ENCODE measurements at regions not wholly inside any gene's neighbourhood (a gene's known extent, or its start where the extent isn't known, plus 50 kb on each side); places are given as distances from the start of the nearest gene placed in this dataset.

- no peaks in the 10 kb centered on the region for H3K79me1 ChIP-seq (ENCODE audit: low read depth, low read length)
- no peak overlapping the region for H3K27ac ChIP-seq (replicated peaks; ENCODE audit: low read length)
- H2BK5ac ChIP-seq (ENCODE audit: low read length) = no peak overlapping the region
- H3K4ac ChIP-seq (ENCODE audit: low read length) = no peak overlapping the region
- no peaks in the 10 kb centered on the region for H3K4me1 ChIP-seq (ENCODE audit: control insufficient read depth in 2 of 2, insufficient read depth in 1 of 2, low read depth in 1 of 2, low read length in 2 of 2)
- no peak overlapping the region for H2BK12ac ChIP-seq (ENCODE audit: low read length)
- no CpG with 5 or more reads among the region's 5 CpGs for WGBS, 2 donors (ENCODE audit: extremely low coverage in 2 of 2, insufficient read length in 2 of 2, insufficient replicate concordance in 1 of 2)
- no peak overlapping the region for H2BK120ac ChIP-seq (ENCODE audit: low read depth, low read length)
- H3K14ac ChIP-seq (ENCODE audit: low read length) = no peak overlapping the region
- H3K4me3 ChIP-seq (ENCODE audit: low read length in 2 of 2) = no peak overlapping the region
- H3K23ac ChIP-seq (ENCODE audit: low read depth, low read length, poor library complexity) = no peak overlapping the region
- H3K18ac ChIP-seq (ENCODE audit: low read length) = no peak overlapping the region
- no peak overlapping the region for H2BK15ac ChIP-seq (ENCODE audit: low read length)
- no peak overlapping the region for H2AK5ac ChIP-seq (ENCODE audit: low read depth, low read length)
- no peaks in the 10 kb centered on the region for H3K27me3 ChIP-seq (ENCODE audit: control insufficient read depth in 3 of 3, insufficient read depth in 3 of 3, low read depth in 1 of 3, low read length in 3 of 3)
- H3K4me2 ChIP-seq (ENCODE audit: insufficient read depth, low read length, poor library complexity, severe bottlenecking) = no peak overlapping the region
- DNase-seq (ENCODE audit: low spot score) = no peak
- H3K9ac ChIP-seq (ENCODE audit: low read depth, low read length, poor library complexity) = no peak overlapping the region
- H4K8ac ChIP-seq (ENCODE audit: low read depth, low read length) = no peak overlapping the region
- H3K36me3 ChIP-seq (replicated peaks in 1 of 2; ENCODE audit: control insufficient read depth in 2 of 2, insufficient read depth in 2 of 2, low read length in 2 of 2) = no peaks in the 10 kb centered on the region
- H3K9me3 ChIP-seq (replicated peaks in 1 of 2; ENCODE audit: control insufficient read depth in 2 of 2, insufficient read depth in 1 of 2, low read depth in 1 of 2, low read length in 2 of 2) = no peaks in the 10 kb centered on the region
- no peak overlapping the region for H4K91ac ChIP-seq (ENCODE audit: low read depth, low read length, poor library complexity)
- no peak overlapping the region for H2AFZ ChIP-seq (ENCODE audit: low read length)
Measured at GRCh38 chr13:29969286-29969685, 118.9 kb upstream of the UBL3 start.

GRCh38 chr13:29964181-29964845 lies 113.9 kb upstream of the UBL3 start:
- H4K91ac ChIP-seq (ENCODE audit: low read depth, low read length, poor library complexity) = no peak overlapping the region
- H2BK5ac ChIP-seq (ENCODE audit: low read length) = peak overlapping the region; percentile 42
- H3K36me3 ChIP-seq (replicated peaks in 1 of 2; ENCODE audit: control insufficient read depth in 2 of 2, insufficient read depth in 2 of 2, low read length in 2 of 2) = no peaks in the 10 kb centered on the region
- no peak overlapping the region for H3K27ac ChIP-seq (replicated peaks; ENCODE audit: low read length)
- H2BK120ac ChIP-seq (ENCODE audit: low read depth, low read length) = no peak overlapping the region
- H2BK12ac ChIP-seq (ENCODE audit: low read length) = no peak overlapping the region
- no peak overlapping the region for H3K18ac ChIP-seq (ENCODE audit: low read length)
- H3K23ac ChIP-seq (ENCODE audit: low read depth, low read length, poor library complexity) = no peak overlapping the region
- no peak overlapping the region for H3K14ac ChIP-seq (ENCODE audit: low read length)
- H3K79me1 ChIP-seq (ENCODE audit: low read depth, low read length) = no peaks in the 10 kb centered on the region
- no peak overlapping the region for H3K9ac ChIP-seq (ENCODE audit: low read depth, low read length, poor library complexity)
- H2BK15ac ChIP-seq (ENCODE audit: low read length) = no peak overlapping the region
- WGBS, 2 donors (ENCODE audit: extremely low coverage in 2 of 2, insufficient read length in 2 of 2, insufficient replicate concordance in 1 of 2) = no CpG with 5 or more reads among the region's 10 CpGs
- H3K4me2 ChIP-seq (ENCODE audit: insufficient read depth, low read length, poor library complexity, severe bottlenecking) = no peak overlapping the region
- peaks cover 0 to 2% of the 10 kb centered on the region in 2 donors for H3K4me1 ChIP-seq (ENCODE audit: control insufficient read depth in 2 of 2, insufficient read depth in 1 of 2, low read depth in 1 of 2, low read length in 2 of 2)
- H4K8ac ChIP-seq (ENCODE audit: low read depth, low read length) = no peak overlapping the region
- H3K4ac ChIP-seq (ENCODE audit: low read length) = no peak overlapping the region
- H3K4me3 ChIP-seq (ENCODE audit: low read length in 2 of 2) = no peak overlapping the region
- peaks cover 0 to 2% (median 0%) of the 10 kb centered on the region in 3 experiments for H3K27me3 ChIP-seq (ENCODE audit: control insufficient read depth in 3 of 3, insufficient read depth in 3 of 3, low read depth in 1 of 3, low read length in 3 of 3)
- H2AK5ac ChIP-seq (ENCODE audit: low read depth, low read length) = no peak overlapping the region
- no peak for DNase-seq (ENCODE audit: low spot score)
- H2AFZ ChIP-seq (ENCODE audit: low read length) = no peak overlapping the region
- no peaks in the 10 kb centered on the region for H3K9me3 ChIP-seq (replicated peaks in 1 of 2; ENCODE audit: control insufficient read depth in 2 of 2, insufficient read depth in 1 of 2, low read depth in 1 of 2, low read length in 2 of 2)

- Histone ChIP-seq H2BK5ac (ENCODE audit: low read length) (no peak overlapping the region), H3K14ac (ENCODE audit: low read length) (no peak overlapping the region), H3K23ac (ENCODE audit: low read depth, low read length, poor library complexity) (no peak overlapping the region), H3K4me1 (ENCODE audit: control insufficient read depth in 2 of 2, insufficient read depth in 1 of 2, low read depth in 1 of 2, low read length in 2 of 2) (peaks cover 0 to 2% of the 10 kb centered on the region in 2 donors), H2BK12ac (ENCODE audit: low read length) (no peak overlapping the region), H3K9ac (ENCODE audit: low read depth, low read length, poor library complexity) (no peak overlapping the region), H2BK120ac (ENCODE audit: low read depth, low read length) (no peak overlapping the region), H2BK15ac (ENCODE audit: low read length) (no peak overlapping the region), H3K4me3 (ENCODE audit: low read length in 2 of 2) (no peak overlapping the region), H3K4ac (ENCODE audit: low read length) (no peak overlapping the region), H3K36me3 (replicated peaks in 1 of 2; ENCODE audit: control insufficient read depth in 2 of 2, insufficient read depth in 2 of 2, low read length in 2 of 2) (no peaks in the 10 kb centered on the region), H3K27ac (replicated peaks; ENCODE audit: low read length) (no peak overlapping the region), H3K18ac (ENCODE audit: low read length) (no peak overlapping the region), H3K9me3 (replicated peaks in 1 of 2; ENCODE audit: control insufficient read depth in 2 of 2, insufficient read depth in 1 of 2, low read depth in 1 of 2, low read length in 2 of 2) (no peaks in the 10 kb centered on the region), H3K4me2 (ENCODE audit: insufficient read depth, low read length, poor library complexity, severe bottlenecking) (no peak overlapping the region), H3K27me3 (ENCODE audit: control insufficient read depth in 3 of 3, insufficient read depth in 3 of 3, low read depth in 1 of 3, low read length in 3 of 3) (peaks cover 0 to 4% (median 0%) of the 10 kb centered on the region in 3 experiments), H2AK5ac (ENCODE audit: low read depth, low read length) (no peak overlapping the region), H4K8ac (ENCODE audit: low read depth, low read length) (no peak overlapping the region), H4K91ac (ENCODE audit: low read depth, low read length, poor library complexity) (no peak overlapping the region), H3K79me1 (ENCODE audit: low read depth, low read length) (no peaks in the 10 kb centered on the region), H2AFZ (ENCODE audit: low read length) (no peak overlapping the region)
- WGBS, 2 donors (ENCODE audit: extremely low coverage in 2 of 2, insufficient read length in 2 of 2, insufficient replicate concordance in 1 of 2) = no CpG with 5 or more reads among the region's 3 CpGs
- DNase-seq (ENCODE audit: low spot score) = no peak
Measured at GRCh38 chr13:29963089-29963488, 112.7 kb upstream of the UBL3 start.

GRCh38 chr13:29961036-29961670 lies 110.7 kb upstream of the UBL3 start:
- Histone ChIP-seq H3K4me2 (ENCODE audit: insufficient read depth, low read length, poor library complexity, severe bottlenecking) (no peak overlapping the region), H2AFZ (ENCODE audit: low read length) (no peak overlapping the region), H3K4me3 (ENCODE audit: low read length in 2 of 2) (no peak overlapping the region), H3K4me1 (ENCODE audit: control insufficient read depth in 2 of 2, insufficient read depth in 1 of 2, low read depth in 1 of 2, low read length in 2 of 2) (peaks cover 2 to 7% of the 10 kb centered on the region in 2 donors), H3K9me3 (replicated peaks in 1 of 2; ENCODE audit: control insufficient read depth in 2 of 2, insufficient read depth in 1 of 2, low read depth in 1 of 2, low read length in 2 of 2) (no peaks in the 10 kb centered on the region), H3K79me1 (ENCODE audit: low read depth, low read length) (no peaks in the 10 kb centered on the region), H3K27ac (replicated peaks; ENCODE audit: low read length) (no peak overlapping the region), H2AK5ac (ENCODE audit: low read depth, low read length) (no peak overlapping the region), H3K4ac (ENCODE audit: low read length) (no peak overlapping the region), H2BK15ac (ENCODE audit: low read length) (no peak overlapping the region), H4K91ac (ENCODE audit: low read depth, low read length, poor library complexity) (peak overlapping the region; percentile 56), H3K18ac (ENCODE audit: low read length) (no peak overlapping the region), H3K14ac (ENCODE audit: low read length) (no peak overlapping the region), H2BK120ac (ENCODE audit: low read depth, low read length) (no peak overlapping the region), H3K9ac (ENCODE audit: low read depth, low read length, poor library complexity) (no peak overlapping the region), H3K36me3 (replicated peaks in 1 of 2; ENCODE audit: control insufficient read depth in 2 of 2, insufficient read depth in 2 of 2, low read length in 2 of 2) (no peaks in the 10 kb centered on the region), H3K23ac (ENCODE audit: low read depth, low read length, poor library complexity) (no peak overlapping the region), H2BK5ac (ENCODE audit: low read length) (no peak overlapping the region), H2BK12ac (ENCODE audit: low read length) (no peak overlapping the region), H3K27me3 (ENCODE audit: control insufficient read depth in 3 of 3, insufficient read depth in 3 of 3, low read depth in 1 of 3, low read length in 3 of 3) (peaks cover 0 to 9% (median 0%) of the 10 kb centered on the region in 3 experiments), H4K8ac (ENCODE audit: low read depth, low read length) (no peak overlapping the region)
- no peak for DNase-seq (ENCODE audit: low spot score)
- no CpG with 5 or more reads among the region's 14 CpGs for WGBS, 2 donors (ENCODE audit: extremely low coverage in 2 of 2, insufficient read length in 2 of 2, insufficient replicate concordance in 1 of 2)
